HG02798 (cell line): ENCODE measurements at regions not wholly inside any gene's neighbourhood (a gene's known extent, or its start where the extent isn't known, plus 50 kb on each side); places are given as distances from the start of the nearest gene placed in this dataset.

ENCODE experiments used
- ATAC-seq: cut with Tn5 transposase; IDR thresholded peaks from one replicate; pipeline ENCODE4 v1.9.1; 2021; ENCODE audit warnings: mild to moderate bottlenecking; ENCODE audit not compliant: unreplicated experiment, poor library complexity

- ATAC-seq: no peak
Measured at GRCh38 chr7:125683156-125683555, 753.5 kb upstream of the POT1 start.

GRCh38 chr7:125681508-125681907 is 751.9 kb upstream of the POT1 start:
- peak; percentile 84 for ATAC-seq

- ATAC-seq: no peak
Measured at GRCh38 chr7:125678771-125679170, 749.1 kb upstream of the POT1 start.

- ATAC-seq: no peak
Measured at GRCh38 chr7:125675640-125676039, 746.0 kb upstream of the POT1 start.

GRCh38 chr7:125675169-125675568 is 745.5 kb upstream of the POT1 start:
- ATAC-seq: no peak

GRCh38 chr7:125670926-125671572 is 741.4 kb upstream of the POT1 start:
- ATAC-seq: no peak

GRCh38 chr7:125668321-125668993 is 738.8 kb upstream of the POT1 start:
- peak; percentile 80 for ATAC-seq

GRCh38 chr7:125664625-125665024 is 735.0 kb upstream of the POT1 start:
- no peak for ATAC-seq

GRCh38 chr7:125663961-125664360 is 734.3 kb upstream of the POT1 start:
- no peak for ATAC-seq

GRCh38 chr7:125661677-125662076 is 732.1 kb upstream of the POT1 start:
- ATAC-seq: no peak

- ATAC-seq: no peak
Measured at GRCh38 chr7:125661006-125661405, 731.4 kb upstream of the POT1 start.

GRCh38 chr7:125654076-125654475 is 724.5 kb upstream of the POT1 start:
- ATAC-seq: no peak

- peak; percentile 50 for ATAC-seq
Measured at GRCh38 chr7:125651823-125652528, 722.4 kb upstream of the POT1 start.

GRCh38 chr7:125648543-125648942 is 718.9 kb upstream of the POT1 start:
- no peak for ATAC-seq

GRCh38 chr7:125645770-125646169 is 716.1 kb upstream of the POT1 start:
- no peak for ATAC-seq

GRCh38 chr7:125644109-125644508 is 714.5 kb upstream of the POT1 start:
- ATAC-seq: no peak

- ATAC-seq: no peak
Measured at GRCh38 chr7:125643302-125643701, 713.7 kb upstream of the POT1 start.

GRCh38 chr7:125641884-125642283 is 712.3 kb upstream of the POT1 start:
- ATAC-seq: no peak

GRCh38 chr7:125636320-125636962 is 706.8 kb upstream of the POT1 start:
- ATAC-seq: no peak

- no peak for ATAC-seq
Measured at GRCh38 chr7:125618516-125618915, 688.9 kb upstream of the POT1 start.

- no peak for ATAC-seq
Measured at GRCh38 chr7:125611582-125611981, 682.0 kb upstream of the POT1 start.
